ENCODE measurements at regions not wholly inside any gene's neighbourhood (a gene's known extent, or its start where the extent isn't known, plus 50 kb on each side); places are given as distances from the start of the nearest gene placed in this dataset.

- intact Hi-C loops (cut with micrococcal nuclease): no loop called here
Measured at GRCh38 chr5:8949908-8950307, 596.0 kb downstream of the SEMA5A start.

DNA sequence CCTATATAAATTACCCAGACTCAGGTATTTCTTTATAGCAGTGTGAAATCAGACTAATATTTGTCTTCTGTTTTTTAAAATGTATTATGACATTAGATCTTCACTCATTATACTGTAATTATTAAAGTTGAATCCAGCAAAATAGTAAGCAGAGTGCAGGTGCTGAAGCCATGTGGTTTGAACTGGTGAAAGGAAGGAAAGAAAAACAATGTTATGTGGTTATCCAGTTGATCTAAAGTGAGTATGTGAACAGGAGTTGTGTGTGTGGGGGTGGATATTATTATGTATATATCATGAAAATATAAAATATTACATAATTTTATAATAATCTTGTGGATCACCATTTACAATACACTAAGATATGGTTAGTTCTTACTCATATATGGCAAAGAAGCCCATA, 593.7 kb downstream of the SEMA5A start:
- intact Hi-C loops (cut with micrococcal nuclease): no loop called here

DNA sequence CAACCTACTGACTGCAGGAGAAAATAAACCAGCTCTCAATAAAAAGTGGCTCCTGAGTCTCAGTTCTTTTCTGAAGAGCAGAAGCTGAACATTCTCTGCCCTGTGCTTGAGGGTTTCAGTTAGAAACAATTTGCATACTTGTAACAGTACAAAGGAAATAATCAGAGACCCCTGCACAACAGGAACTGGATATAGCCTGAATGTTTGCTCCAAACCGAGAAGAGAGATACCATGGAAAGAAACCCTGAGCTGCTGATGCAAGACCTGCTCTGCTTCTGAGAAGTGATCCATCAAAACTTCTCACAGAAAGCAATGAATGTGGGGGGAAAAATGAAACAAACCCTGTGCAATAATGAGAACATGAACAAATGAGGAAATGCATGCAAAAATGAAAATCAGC, 592.9 kb downstream of the SEMA5A start:
- intact Hi-C loops (cut with micrococcal nuclease): no loop called here

DNA sequence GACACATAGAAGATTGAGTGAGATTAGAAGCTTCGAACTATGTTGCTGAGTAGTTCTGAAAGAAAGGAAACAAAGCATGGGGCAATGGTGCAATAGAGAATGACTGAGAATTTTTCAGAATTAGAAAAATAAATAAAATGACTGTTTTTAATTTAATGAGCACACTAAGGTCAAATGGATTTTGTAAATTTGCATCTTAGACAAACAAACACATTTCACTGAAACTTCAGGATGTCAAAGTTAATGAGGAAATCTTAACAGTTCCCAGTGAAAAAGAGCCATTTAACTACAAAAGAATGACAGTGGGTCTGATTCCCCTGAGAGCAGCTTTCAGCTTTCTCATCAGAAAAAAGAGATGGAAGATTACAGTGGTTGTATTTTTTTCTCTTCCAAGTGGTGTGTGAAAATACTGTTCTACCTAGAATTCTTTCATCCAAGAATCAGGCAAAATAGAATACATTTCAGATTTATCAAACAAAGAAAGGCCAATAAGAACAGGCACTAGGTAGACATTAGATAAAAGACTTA, 591.9 kb downstream of the SEMA5A start:
- intact Hi-C loops (cut with micrococcal nuclease): no loop called here

DNA sequence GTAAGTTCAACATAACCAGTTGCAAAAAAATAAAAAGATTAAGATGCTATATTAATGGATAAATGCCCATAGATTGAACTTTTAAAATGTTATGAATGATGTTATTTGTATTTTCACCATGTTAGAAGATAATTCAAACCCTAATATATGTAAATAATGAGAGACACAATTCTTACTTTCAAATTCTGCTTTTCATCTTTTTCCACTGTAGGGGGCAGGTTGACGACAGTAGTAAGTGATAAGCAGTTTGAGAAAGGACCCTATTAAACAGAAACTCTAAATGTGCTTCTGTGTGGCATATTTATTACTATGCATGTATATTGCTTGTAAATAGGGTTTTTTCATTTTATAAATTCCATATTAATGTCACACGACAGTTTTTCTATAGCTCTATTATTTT, 591.1 kb downstream of the SEMA5A start:
- intact Hi-C loops (cut with micrococcal nuclease): no loop called here

- intact Hi-C loops (cut with micrococcal nuclease): no loop called here
Measured at GRCh38 chr5:8956659-8957058, 589.2 kb downstream of the SEMA5A start.

DNA sequence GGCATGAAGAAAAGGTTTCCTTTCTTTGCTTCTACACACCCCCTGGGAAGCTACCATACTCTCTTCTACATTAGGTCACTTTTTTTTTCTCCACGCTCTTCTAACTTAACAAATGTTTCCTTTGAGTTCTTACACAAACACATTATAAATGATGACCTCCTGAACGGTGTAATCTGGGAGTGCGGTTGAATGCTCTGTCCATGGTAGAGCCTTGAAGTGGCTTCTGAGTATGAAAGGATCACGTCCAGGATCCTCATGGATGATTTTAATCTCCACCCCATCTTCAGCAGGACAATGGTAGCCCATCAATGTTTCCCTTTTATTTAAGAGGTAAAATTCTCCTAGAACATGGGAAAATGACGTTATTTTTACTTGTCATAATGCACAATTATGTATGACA, 587.3 kb downstream of the SEMA5A start:
- intact Hi-C loops (cut with micrococcal nuclease): no loop called here

GRCh38 chr5:8961219-8961618, 584.7 kb downstream of the SEMA5A start:
- intact Hi-C loops (cut with micrococcal nuclease): no loop called here

- intact Hi-C loops (cut with micrococcal nuclease): no loop called here
Measured at GRCh38 chr5:8961956-8962355, 583.9 kb downstream of the SEMA5A start.

GRCh38 chr5:8981016-8981415, 564.9 kb downstream of the SEMA5A start:
- intact Hi-C loops (cut with micrococcal nuclease): no loop called here

DNA sequence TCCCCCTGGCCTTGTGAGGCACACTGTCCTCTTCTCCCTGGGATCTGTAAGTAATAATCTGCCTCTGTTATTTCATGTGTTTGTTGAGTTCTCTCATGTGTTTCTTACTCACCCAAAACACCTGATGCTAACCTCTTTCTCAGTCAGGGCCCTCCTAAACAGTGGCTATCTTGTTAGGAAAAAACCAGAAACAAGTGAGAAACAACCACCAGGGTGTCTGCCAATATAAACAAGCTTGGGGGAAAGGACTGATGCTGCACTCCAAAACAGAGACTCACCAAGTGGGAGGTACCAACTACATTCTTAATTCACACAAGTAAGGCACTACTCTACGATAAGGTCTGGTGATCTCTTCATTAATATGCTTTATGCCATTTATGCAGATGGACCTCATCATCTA, 564.4 kb downstream of the SEMA5A start:
- intact Hi-C loops (cut with micrococcal nuclease): no loop called here

DNA sequence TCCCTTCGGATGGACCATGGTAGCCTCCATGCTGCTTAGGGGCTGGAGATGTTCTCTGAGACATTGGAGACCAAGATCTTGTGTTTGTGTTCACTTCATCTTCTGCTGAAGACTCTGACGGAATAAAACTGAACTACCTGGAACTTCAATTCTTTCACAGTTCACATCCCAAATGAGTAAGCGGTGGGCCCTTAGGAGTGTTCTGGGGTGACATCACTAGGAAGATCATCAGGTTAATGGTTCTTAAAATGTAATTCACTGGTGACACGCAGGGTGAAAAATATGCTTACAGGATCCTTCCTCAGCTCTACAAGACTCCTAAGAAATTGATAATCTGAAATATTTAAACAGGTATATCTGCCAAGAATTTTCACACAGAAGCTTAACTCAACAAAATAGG, 561.5 kb downstream of the SEMA5A start:
- intact Hi-C loops (cut with micrococcal nuclease): no loop called here

Measured in T-helper 1 cell treated with Interleukin-12 subunit alpha and Interleukin-12 subunit beta and Interleukin-4 antibody, amounts not matched to agents 30 ng/mL and 1 ng/mL, for 36 hours (primary cell).